NCI-H128 (cell line): ENCODE measurements at regions not wholly inside any gene's neighbourhood (a gene's known extent, or its start where the extent isn't known, plus 50 kb on each side); places are given as distances from the start of the nearest gene placed in this dataset.
"Not testable (repeated sequence)": the region's sequence is repeated elsewhere in the genome, so short reads cannot be mapped to it uniquely, and the experiment has no call there.

ENCODE experiments used
- DNase-seq: peaks from one replicate; lab custom pipeline; 2025; ENCODE audit not compliant: unreplicated experiment; lab: John Stamatoyannopoulos, UW

- no peak for DNase-seq
Measured at GRCh38 chr2:9707611-9708160, 76.9 kb upstream of the YWHAQ start.

DNA sequence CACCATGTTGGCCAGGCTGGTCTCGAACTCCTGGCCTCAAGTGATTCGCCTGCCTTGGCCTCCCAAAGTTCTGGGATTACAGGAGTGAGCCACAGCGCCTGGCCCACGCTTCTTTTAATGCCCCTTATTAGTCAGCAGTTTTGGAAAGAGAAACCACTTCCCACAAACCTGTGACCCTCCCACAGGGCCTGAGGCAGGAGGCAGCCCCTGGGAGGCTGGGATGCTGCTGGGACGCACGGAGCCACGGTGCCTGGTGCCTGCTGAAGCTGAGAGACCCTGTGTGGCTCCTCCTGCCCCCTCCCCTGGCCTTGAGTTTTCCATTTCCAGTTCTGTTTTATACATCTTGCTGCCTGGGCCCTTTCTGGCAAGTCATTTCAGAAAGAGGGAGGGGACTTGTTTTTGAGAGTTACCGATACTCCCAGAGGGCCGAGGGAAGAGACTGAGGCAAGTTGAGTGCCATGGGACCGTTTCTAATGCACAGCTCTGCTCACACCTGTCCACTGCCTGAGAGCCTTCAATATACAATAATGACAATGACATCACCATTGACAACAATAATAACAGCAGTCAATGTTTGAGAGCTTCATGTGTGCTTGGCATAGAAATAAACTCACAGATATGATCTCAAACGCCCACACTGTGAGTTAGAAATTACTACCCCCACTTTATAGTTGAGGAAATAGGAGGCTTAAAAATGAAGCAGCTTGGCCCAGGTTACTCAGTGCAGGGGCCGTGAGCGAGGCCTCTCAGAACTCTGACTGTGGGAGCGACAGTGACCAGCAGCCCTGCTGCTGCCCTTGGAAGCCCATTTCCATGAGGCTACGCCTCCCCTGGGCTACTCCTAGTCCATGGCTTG, 78.1 kb upstream of the YWHAQ start:
- DNase-seq, result no peak

DNA sequence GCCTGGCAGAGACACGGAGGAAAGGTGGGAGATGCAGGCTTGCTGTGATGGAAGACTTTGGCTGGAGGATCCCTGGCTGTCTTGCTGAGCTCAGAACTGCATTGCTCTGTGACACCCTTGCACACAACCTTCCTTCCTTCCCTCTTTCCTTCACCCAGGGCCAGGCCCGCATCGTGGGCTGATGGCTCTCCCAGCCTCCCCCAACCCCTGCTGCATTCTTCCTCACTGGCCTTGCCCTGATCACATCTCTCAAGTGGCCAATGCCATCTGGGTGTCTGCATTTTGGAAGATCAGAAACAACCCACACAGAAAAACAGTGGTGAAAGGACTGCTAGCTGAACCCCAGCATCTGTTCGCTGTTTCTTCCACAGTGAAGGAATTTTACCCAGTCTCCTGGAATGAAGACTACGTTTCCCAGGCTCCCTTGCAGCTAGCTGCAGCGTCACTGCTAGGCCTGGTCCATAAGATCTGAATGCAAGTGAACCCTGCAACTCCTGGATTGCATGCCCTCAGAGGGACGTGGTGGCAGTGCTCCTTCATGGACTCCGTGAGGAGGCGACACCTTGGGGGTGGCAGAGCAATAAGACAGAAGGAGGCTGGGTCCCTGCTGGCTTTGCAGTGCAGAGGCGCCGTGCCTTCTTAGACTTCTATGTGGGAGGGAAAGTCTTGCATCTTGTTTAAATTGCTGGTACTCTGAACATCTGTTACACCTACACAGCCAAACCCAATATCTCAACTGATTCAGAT, 78.9 kb upstream of the YWHAQ start:
- DNase-seq, result no peak

- DNase-seq, result no peak
Measured at GRCh38 chr2:9710311-9710710, 79.5 kb upstream of the YWHAQ start.

DNA sequence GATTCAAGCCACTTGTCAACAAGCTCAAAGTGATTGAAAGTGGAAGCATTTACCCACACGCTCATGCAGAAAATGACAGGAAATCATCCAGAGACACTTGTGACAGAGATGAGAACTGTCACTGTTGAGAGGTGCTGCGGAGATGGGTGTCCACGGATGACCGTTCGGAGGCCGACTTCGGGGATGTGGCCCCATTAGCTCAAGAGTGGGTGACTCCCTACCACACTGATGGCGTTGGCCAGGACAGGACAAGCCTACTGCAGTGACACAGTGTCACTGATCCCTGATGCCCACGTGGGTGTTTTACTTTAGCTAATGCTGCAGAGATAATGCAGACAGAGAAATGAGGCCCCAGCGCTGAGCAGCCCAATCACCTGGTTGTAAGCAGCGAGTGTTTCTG, 81.5 kb upstream of the YWHAQ start:
- DNase-seq, result no peak

DNA sequence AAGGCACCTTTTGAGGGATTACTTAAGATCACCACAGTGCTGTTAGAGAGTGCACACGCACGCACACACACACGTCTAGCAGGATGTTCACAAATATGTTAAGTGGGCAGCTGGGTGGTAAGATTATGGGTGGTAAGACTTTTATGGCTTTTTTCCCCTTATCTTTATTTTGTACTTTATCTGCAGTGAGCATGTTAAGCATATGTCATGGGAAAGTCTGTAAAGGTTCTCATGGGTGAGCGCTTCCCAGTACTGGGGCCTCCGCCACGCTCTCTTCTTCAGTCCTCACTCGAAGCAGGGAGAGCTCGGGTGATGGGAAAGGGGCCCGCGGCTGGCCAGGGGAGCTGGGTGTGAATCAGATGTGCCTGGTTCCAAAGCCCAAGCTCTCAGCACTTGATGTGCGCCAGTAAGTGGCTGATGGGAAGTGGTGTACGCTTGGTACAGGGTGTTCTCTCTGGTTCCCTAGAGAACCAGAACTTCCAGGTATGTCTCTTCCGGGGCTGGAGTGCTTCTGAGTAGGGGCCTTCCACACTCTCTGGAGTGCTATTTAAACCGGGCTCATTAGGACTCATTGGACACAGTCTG, 83.9 kb upstream of the YWHAQ start:
- no peak for DNase-seq

GRCh38 chr2:9715238-9715637, 84.4 kb upstream of the YWHAQ start:
- DNase-seq, result no peak

DNA sequence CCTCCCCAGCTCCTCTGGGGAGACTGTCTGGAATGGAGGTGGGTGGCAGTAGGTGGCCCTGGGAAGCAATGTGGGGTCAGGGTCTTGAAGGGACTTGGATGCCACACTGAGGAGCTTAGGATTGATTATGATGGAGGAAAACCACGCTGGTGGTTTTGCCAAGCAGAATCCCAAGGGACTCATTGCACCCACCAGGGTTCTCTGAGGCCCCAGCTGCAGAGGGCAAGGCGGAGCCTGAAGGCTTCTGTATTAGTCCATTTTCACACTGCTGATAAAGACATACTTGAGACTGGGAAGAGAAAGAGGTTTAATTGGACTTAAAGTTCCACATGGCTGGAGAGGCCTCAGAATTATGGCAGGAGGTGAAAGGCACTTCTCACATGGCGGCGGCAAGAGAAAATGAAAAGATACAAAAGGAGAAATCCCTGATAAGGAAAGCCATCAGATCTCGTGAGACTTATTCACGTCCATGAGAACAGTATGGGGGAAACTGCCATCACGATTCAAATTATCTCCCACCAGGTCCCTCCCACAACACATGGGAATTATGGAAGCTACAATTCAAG, 87.2 kb upstream of the YWHAQ start:
- no peak for DNase-seq

DNA sequence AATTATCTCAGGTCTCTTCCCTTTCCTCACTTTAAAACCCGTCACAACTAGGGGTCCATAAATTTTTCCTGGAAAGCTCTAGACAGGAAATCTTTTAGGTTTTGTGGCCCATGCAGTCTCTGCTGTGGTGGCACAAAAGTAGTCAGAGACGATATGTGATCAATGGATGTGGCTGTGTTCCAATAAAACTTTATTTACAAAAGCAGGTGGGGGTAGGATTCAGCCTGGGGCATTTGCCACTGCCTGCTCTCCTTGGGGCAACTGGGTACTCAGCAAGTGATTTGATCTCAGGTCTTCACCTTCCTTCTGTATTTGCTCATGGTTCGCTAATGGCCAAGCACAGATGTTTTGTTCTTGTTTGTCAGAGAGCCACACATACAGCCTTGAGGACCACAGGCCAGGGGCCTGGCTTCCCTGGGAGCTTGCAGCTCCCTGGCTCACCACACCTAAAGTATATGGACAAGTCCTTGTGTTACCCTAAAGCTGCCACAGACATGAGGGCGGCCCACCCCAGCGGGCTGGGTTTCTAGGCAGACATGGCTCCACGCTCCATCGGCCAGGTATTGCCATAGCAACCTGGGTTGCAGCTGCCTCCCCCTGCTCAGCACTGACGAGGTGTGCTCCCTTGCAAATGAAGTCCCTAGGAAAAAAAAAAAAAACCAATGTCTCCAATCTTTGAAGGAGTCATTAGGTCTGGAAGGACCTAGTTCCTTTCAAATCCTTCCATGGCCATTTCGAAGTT, 89.7 kb upstream of the YWHAQ start:
- no peak for DNase-seq

DNA sequence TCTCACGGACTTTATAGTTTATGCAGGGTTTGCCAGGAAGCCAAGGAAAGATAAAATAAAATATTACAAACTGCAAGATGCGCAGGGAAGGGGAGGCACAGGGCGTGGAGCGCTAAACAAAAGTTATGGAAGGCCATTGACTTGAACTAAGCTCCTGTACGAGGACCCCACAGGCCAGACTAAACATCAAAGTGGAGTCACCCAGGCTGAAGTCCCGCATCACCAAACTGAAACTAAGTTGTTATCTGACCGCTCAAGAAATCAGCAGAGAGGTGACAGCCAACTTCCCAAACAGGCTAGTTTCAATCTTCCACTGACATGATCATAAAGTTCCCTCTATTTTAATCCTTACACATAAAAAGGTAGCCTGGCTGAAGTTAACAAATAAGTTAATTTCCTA, 90.5 kb upstream of the YWHAQ start:
- DNase-seq, result no peak

- no peak for DNase-seq
Measured at GRCh38 chr2:9722451-9722850, 91.7 kb upstream of the YWHAQ start.

GRCh38 chr2:9724565-9724964, 93.8 kb upstream of the YWHAQ start:
- DNase-seq, result no peak

GRCh38 chr2:9725106-9725505, 94.3 kb upstream of the YWHAQ start:
- no peak for DNase-seq

DNA sequence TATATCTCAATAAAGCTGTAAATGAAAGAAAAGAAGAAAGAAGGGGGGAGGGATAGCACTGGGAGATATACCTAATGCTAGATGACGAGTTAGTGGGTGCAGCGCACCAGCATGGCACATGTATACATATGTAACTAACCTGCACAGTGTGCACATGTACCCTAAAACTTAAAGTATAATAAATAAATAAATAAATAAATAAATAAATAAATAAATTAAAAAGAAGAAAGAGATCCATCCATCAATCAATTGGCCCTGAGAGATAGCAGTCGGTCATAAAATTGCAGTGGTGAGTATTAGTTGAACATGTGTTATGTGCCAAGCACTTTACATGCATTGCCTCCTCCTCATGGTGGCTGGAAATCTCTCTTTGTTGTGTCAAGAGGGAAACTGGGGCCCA, 95.2 kb upstream of the YWHAQ start:
- not testable (repeated sequence) for DNase-seq

GRCh38 chr2:9730523-9730922, 99.7 kb upstream of the YWHAQ start:
- DNase-seq, result not testable (repeated sequence)

GRCh38 chr2:9732824-9733223, 102.0 kb upstream of the YWHAQ start:
- DNase-seq, result no peak

DNA sequence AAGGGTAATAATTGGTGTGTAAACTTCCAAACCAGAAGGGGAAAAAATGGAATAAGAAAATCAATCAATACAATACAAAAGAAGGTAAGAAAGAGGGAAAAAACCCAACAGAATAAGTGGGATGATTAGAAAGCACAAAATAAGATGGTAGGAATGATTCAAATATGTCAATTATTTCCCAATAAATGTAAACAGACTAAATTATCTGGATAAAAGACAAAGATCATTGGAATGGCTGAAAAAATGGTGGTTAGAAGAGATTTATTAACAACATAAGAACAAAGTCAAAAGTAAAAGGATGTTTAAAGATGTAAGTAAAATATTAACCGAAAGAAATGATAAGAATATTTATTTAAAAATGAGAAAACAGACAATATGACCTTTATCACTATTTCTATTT, 103.5 kb upstream of the YWHAQ start:
- no peak for DNase-seq

DNA sequence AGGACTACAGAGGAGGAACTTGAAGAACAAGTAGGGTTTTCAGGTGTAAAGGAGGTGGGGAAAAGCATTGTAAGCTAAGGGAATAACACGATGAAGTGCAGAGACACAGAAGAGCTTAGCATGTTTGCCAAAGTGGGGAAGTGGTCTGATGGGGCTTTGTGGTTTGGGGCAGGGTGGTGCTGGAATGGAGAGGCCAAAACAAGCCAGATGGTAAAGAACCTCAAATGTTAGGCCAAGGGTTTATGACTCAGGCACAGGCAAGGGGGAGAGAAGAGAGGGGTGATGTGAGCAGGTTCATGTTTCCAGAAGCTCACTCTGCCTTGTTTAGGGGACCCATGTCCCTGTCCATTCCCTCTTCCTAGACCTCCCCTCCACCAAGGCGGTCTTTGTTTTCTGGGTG, 104.5 kb upstream of the YWHAQ start:
- DNase-seq, result no peak

GRCh38 chr2:9736021-9736420, 105.2 kb upstream of the YWHAQ start:
- no peak for DNase-seq

GRCh38 chr2:9737053-9737875, 106.0 kb upstream of the TAF1B start:
- no peak for DNase-seq
